Calu3 (cell line): ENCODE measurements at regions not wholly inside any gene's neighbourhood (a gene's known extent, or its start where the extent isn't known, plus 50 kb on each side); places are given as distances from the start of the nearest gene placed in this dataset.

Experiments used
- BruUV-seq: library from RNA; stranded (reverse); fragments of 400-500 nt; replicated peaks from 2 replicates; lab custom pipeline; 2021; lab: Mats Ljungman, UMichigan
- CTCF ChIA-PET: fragments of 300-600 bp; sonication (Branson Sonifier 250); formaldehyde crosslinking; loops from one replicate; lab custom pipeline; 2022; ENCODE audit warnings: antibody characterized with exemption; lab: Charles Lee
- DNase-seq: peaks from one replicate; pipeline ENCODE4 v3.0.0; 2022
- H3K27ac Mint-ChIP-seq: one replicate; pipeline ENCODE4 v1.8.0; 2022; ENCODE audit warnings: mixed read lengths; ENCODE audit not compliant: unreplicated experiment
- H3K27me3 Mint-ChIP-seq: one replicate; pipeline ENCODE4 v1.8.0; 2022; ENCODE audit warnings: mixed read lengths; ENCODE audit not compliant: unreplicated experiment
- H3K36me3 Mint-ChIP-seq: one replicate; pipeline ENCODE4 v1.8.0; 2022; ENCODE audit warnings: mild to moderate bottlenecking, moderate library complexity, mixed read lengths; ENCODE audit not compliant: insufficient read depth, unreplicated experiment
- H3K4me1 Mint-ChIP-seq: one replicate; pipeline ENCODE4 v1.8.0; 2022; ENCODE audit warnings: mild to moderate bottlenecking, low read depth, mixed read lengths; ENCODE audit not compliant: unreplicated experiment
- H3K4me3 Mint-ChIP-seq: one replicate; pipeline ENCODE4 v1.8.0; 2022; ENCODE audit warnings: mild to moderate bottlenecking, low read depth, moderate library complexity, mixed read lengths; ENCODE audit not compliant: unreplicated experiment
- H3K9me3 Mint-ChIP-seq: one replicate; pipeline ENCODE4 v1.8.0; 2022; ENCODE audit warnings: low read depth, mixed read lengths; ENCODE audit not compliant: unreplicated experiment
- CTCF ChIP-seq: fragments of 200-600 bp; IDR thresholded peaks from one replicate; pipeline ENCODE4 v1.8.0; 2022; ENCODE audit warnings: antibody characterized with exemption; ENCODE audit not compliant: unreplicated experiment
- intact Hi-C: fragments of 100-400 bp; cut with micrococcal nuclease; formaldehyde crosslinking; loops from one replicate; pipeline ENCODE4 v1.10.0; 2022; ENCODE audit not compliant: unreplicated experiment

DNA sequence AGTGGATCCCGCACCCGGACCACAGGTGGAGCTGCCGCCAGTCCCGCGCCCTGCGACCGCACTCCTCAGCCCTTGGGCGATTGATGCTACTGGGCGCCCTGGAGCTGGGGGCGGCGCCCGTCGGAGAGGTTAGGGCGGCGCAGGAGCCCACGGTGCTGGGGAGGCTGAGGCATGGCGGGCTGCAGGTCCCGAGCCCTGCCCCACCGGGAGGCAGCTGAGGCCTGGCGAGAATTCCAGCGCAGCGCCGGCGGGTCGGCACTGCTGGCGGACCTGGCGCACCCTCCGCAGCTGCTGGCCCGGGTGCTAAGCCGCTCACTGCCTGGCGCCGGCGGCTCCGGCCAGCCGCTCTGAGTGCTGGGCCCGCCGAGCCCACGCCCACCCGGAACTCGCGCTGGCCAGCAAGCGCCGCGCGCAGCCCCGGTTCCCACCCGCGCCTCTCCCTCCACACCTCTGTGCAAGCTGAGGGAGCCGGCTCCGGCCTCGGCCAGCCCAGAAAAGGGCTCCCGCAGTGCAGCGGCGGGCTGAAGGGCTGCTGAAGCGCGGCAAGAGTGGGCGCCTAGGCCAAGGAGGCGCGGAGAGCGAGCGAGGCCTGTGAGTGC is 1256.5 kb downstream of the STIM2 start:
- DNase-seq = no peak
- Mint-ChIP-seq H3K9me3 (no peaks in the 10 kb centered on the region), H3K27me3 (no peaks in the 10 kb centered on the region), H3K4me3 (no peak overlapping the region), H3K27ac (no peak overlapping the region), H3K4me1 (no peaks in the 10 kb centered on the region), H3K36me3 (no peaks in the 10 kb centered on the region)
- intact Hi-C loops = no loop called here
- BruUV-seq = no TSS peak
- CTCF ChIA-PET = no interaction called here
- TF ChIP-seq CTCF = no peak

- CTCF ChIA-PET = no interaction called here
- intact Hi-C loops = no loop called here
- Mint-ChIP-seq H3K4me3 (no peak overlapping the region), H3K9me3 (peaks cover 13% of the 10 kb centered on the region), H3K27ac (no peak overlapping the region), H3K27me3 (no peaks in the 10 kb centered on the region), H3K4me1 (no peaks in the 10 kb centered on the region), H3K36me3 (no peaks in the 10 kb centered on the region)
- TF ChIP-seq CTCF = no peak
- DNase-seq = no peak
- no TSS peak for BruUV-seq
Observed at GRCh38 chr4:28146191-28146590, 1285.5 kb downstream of the STIM2 start.

GRCh38 chr4:28148221-28148620 is 1287.6 kb downstream of the STIM2 start:
- H3K9me3 Mint-ChIP-seq = peaks cover 10% of the 10 kb centered on the region
- DNase-seq = no peak
- H3K4me1 Mint-ChIP-seq = no peaks in the 10 kb centered on the region
- no TSS peak for BruUV-seq
- no peak overlapping the region for H3K4me3 Mint-ChIP-seq
- CTCF ChIA-PET = no interaction called here
- no peaks in the 10 kb centered on the region for H3K36me3 Mint-ChIP-seq
- no peaks in the 10 kb centered on the region for H3K27me3 Mint-ChIP-seq
- intact Hi-C loops = no loop called here
- no peak overlapping the region for H3K27ac Mint-ChIP-seq
- TF ChIP-seq CTCF = no peak

- intact Hi-C loops = no loop called here
- no peak overlapping the region for H3K4me3 Mint-ChIP-seq
- no TSS peak for BruUV-seq
- no peaks in the 10 kb centered on the region for H3K4me1 Mint-ChIP-seq
- CTCF ChIA-PET = no interaction called here
- H3K9me3 Mint-ChIP-seq = peaks cover 4% of the 10 kb centered on the region
- H3K36me3 Mint-ChIP-seq = no peaks in the 10 kb centered on the region
- no peak overlapping the region for H3K27ac Mint-ChIP-seq
- TF ChIP-seq CTCF = no peak
- H3K27me3 Mint-ChIP-seq = no peaks in the 10 kb centered on the region
- no peak for DNase-seq
Observed at GRCh38 chr4:28149762-28150161, 1289.1 kb downstream of the STIM2 start.
